H9 (cell line): ENCODE measurements at regions not wholly inside any gene's neighbourhood (a gene's known extent, or its start where the extent isn't known, plus 50 kb on each side); places are given as distances from the start of the nearest gene placed in this dataset.

ENCODE experiments used
- DNase-seq: peaks from one replicate; pipeline ENCODE4 v3.0.0-alpha.2; 2017
- H2AFZ ChIP-seq: one replicate; pipeline ENCODE4 v1.6.1; 2013; ENCODE audit warnings: mild to moderate bottlenecking, low read length, control low read depth, moderate library complexity
- H2AK5ac ChIP-seq: 2 replicates; pipeline ENCODE4 v1.6.1; 2013; ENCODE audit warnings: low read length, control low read depth, mixed read lengths; ENCODE audit not compliant: insufficient read length
- H2BK120ac ChIP-seq: one replicate; pipeline ENCODE4 v1.6.1; 2013; ENCODE audit warnings: low read depth, mild to moderate bottlenecking, low read length, control low read depth, inconsistent platforms; ENCODE audit not compliant: poor library complexity, severe bottlenecking
- H2BK12ac ChIP-seq: 2 replicates; pipeline ENCODE4 v1.6.1; 2013; ENCODE audit warnings: low read length, control low read depth, mixed read lengths, low read depth; ENCODE audit not compliant: insufficient read length
- H2BK15ac ChIP-seq: 2 replicates; pipeline ENCODE4 v1.6.1; 2013; ENCODE audit warnings: low read depth, low read length, control low read depth
- H2BK20ac ChIP-seq: one replicate; pipeline ENCODE4 v1.6.1; 2013; ENCODE audit warnings: low read depth, mild to moderate bottlenecking, low read length, control low read depth, inconsistent platforms; ENCODE audit not compliant: poor library complexity, severe bottlenecking
- H2BK5ac ChIP-seq: 2 replicates; pipeline ENCODE4 v1.6.1; 2013; ENCODE audit warnings: low read length, control low read depth, mixed read lengths; ENCODE audit not compliant: insufficient read length
- H3K14ac ChIP-seq: 2 replicates; pipeline ENCODE4 v1.6.1; 2013; ENCODE audit warnings: low read length, control low read depth; ENCODE audit not compliant: insufficient read depth
- H3K18ac ChIP-seq: 2 replicates; pipeline ENCODE4 v1.6.1; 2013; ENCODE audit warnings: low read depth, mild to moderate bottlenecking, mixed read lengths, low read length, control low read depth; ENCODE audit not compliant: insufficient read length
- H3K23ac ChIP-seq: 2 replicates; pipeline ENCODE4 v1.6.1; 2013; ENCODE audit warnings: low read length, control low read depth, mixed read lengths, low read depth; ENCODE audit not compliant: insufficient read length
- H3K23me2 ChIP-seq: 2 replicates; pipeline ENCODE4 v1.6.1; 2013; ENCODE audit warnings: low read depth, mild to moderate bottlenecking, mixed read lengths, low read length, control low read depth; ENCODE audit not compliant: insufficient read length, poor library complexity, severe bottlenecking
- H3K27ac ChIP-seq: 2 replicates; pipeline ENCODE4 v1.5.1; 2013; ENCODE audit warnings: low read length, control low read depth, mixed read lengths, low read depth; ENCODE audit not compliant: insufficient read length
- H3K27me3 ChIP-seq: 2 replicates; pipeline ENCODE4 v1.6.1; 2013; ENCODE audit warnings: low read length, control low read depth, inconsistent platforms; ENCODE audit not compliant: insufficient read depth
- H3K4ac ChIP-seq: 2 replicates; pipeline ENCODE4 v1.6.1; 2013; ENCODE audit warnings: low read depth, mild to moderate bottlenecking, control low read depth, inconsistent platforms, low read length, moderate library complexity
- H3K4me1 ChIP-seq: 2 replicates; pipeline ENCODE4 v1.6.1; 2013; ENCODE audit warnings: low read length, control low read depth, inconsistent platforms; ENCODE audit not compliant: insufficient read depth
- H3K4me2 ChIP-seq: 2 replicates; pipeline ENCODE4 v1.6.1; 2013; ENCODE audit warnings: low read length, control low read depth, mixed read lengths; ENCODE audit not compliant: insufficient read length, insufficient read depth
- H3K56ac ChIP-seq: 2 replicates; pipeline ENCODE4 v1.6.1; 2013; ENCODE audit warnings: low read depth, mild to moderate bottlenecking, mixed read lengths, low read length, control low read depth; ENCODE audit not compliant: insufficient read length
- H3K79me1 ChIP-seq: 2 replicates; pipeline ENCODE4 v1.6.1; 2013; ENCODE audit warnings: low read depth, mild to moderate bottlenecking, moderate library complexity, low read length, control low read depth, inconsistent platforms; ENCODE audit not compliant: insufficient read depth, poor library complexity, severe bottlenecking
- H3K79me2 ChIP-seq: 2 replicates; pipeline ENCODE4 v1.6.1; 2013; ENCODE audit warnings: low read length, control low read depth, inconsistent platforms; ENCODE audit not compliant: insufficient read depth
- H3K9ac ChIP-seq: 2 replicates; pipeline ENCODE4 v1.6.1; 2013; ENCODE audit warnings: low read length, control low read depth, mixed read lengths; ENCODE audit not compliant: insufficient read length; ENCODE audit errors: extremely low read depth
- H3K9me3 ChIP-seq: one replicate; pipeline ENCODE4 v1.6.1; 2013; ENCODE audit warnings: low read depth, low read length, inconsistent platforms; ENCODE audit not compliant: control insufficient read depth
- H3T11ph ChIP-seq: one replicate; pipeline ENCODE4 v1.6.1; 2013; ENCODE audit warnings: mild to moderate bottlenecking, low read length, control low read depth, inconsistent platforms
- H4K20me1 ChIP-seq: one replicate; pipeline ENCODE4 v1.6.1; 2013; ENCODE audit not compliant: control insufficient read depth, insufficient read length, insufficient read depth
- H4K5ac ChIP-seq: 2 replicates; pipeline ENCODE4 v1.6.1; 2013; ENCODE audit warnings: low read depth, mild to moderate bottlenecking, mixed read lengths, low read length, control low read depth; ENCODE audit not compliant: insufficient read length
- H4K8ac ChIP-seq: replicated peaks from 2 replicates; pipeline ENCODE4 v1.6.1; 2013; ENCODE audit warnings: low read length, control low read depth, mixed read lengths, low read depth; ENCODE audit not compliant: insufficient read length
- H4K91ac ChIP-seq: 2 replicates; pipeline ENCODE4 v1.6.1; 2013; ENCODE audit warnings: low read depth, mild to moderate bottlenecking, moderate library complexity, mixed read lengths, low read length, control low read depth; ENCODE audit not compliant: insufficient read length
- H3K27ac Mint-ChIP-seq, 3 experiments: 2 replicates in 2 of 3; 3 replicates in 1 of 3; pipeline ENCODE4 v1.8.0; 2020 to 2021; ENCODE audit warnings: mixed read lengths in 3 of 3, mild to moderate bottlenecking in 1 of 3, moderate library complexity in 1 of 3
- H3K27me3 Mint-ChIP-seq: 2 replicates; pipeline ENCODE4 v1.8.0; 2021; ENCODE audit warnings: low read depth, mild to moderate bottlenecking, moderate library complexity, mixed read lengths
- H3K36me3 Mint-ChIP-seq, 3 experiments: 2 replicates in 2 of 3; 3 replicates in 1 of 3; pipeline ENCODE4 v1.8.0; 2020 to 2021; ENCODE audit warnings: low read depth in 3 of 3, mixed read lengths in 3 of 3; ENCODE audit not compliant: insufficient read depth in 1 of 3
- H3K4me1 Mint-ChIP-seq, 2 experiments: 2 replicates each; pipeline ENCODE4 v1.8.0; 2020; ENCODE audit warnings: mixed read lengths in 2 of 2
- H3K4me3 Mint-ChIP-seq, 2 experiments: 2 replicates in 1 of 2; 3 replicates in 1 of 2; pipeline ENCODE4 v1.8.0; 2020 to 2021; ENCODE audit warnings: mild to moderate bottlenecking in 2 of 2, mixed read lengths in 2 of 2, moderate library complexity in 1 of 2
- H3K9me3 Mint-ChIP-seq, 2 experiments: 2 replicates in 1 of 2; 3 replicates in 1 of 2; pipeline ENCODE4 v1.8.0; 2020; ENCODE audit warnings: mild to moderate bottlenecking in 2 of 2, mixed read lengths in 2 of 2, moderate library complexity in 1 of 2
- whole genome bisulfite sequencing: extraction: QIAGEN DNeasy Blood & Tissue Kit; methylation state at CpG from one replicate; pipeline ENCODE4 v1.1.7; 2013; ENCODE audit warnings: missing lambda C conversion rate, low lambda C conversion rate, mixed read lengths; ENCODE audit not compliant: insufficient read length; ENCODE audit errors: extremely low coverage; 5-methylcytosine and 5-hydroxymethylcytosine counted together
- TF ChIP-seq, protein P1 (sequence below): fragments of 200-600 bp; sonication (generic); conservative IDR thresholded peaks from 3 replicates; pipeline ENCODE4 v1.8.0; 2021; ENCODE audit warnings: antibody characterized with exemption, mild to moderate bottlenecking

DNA sequence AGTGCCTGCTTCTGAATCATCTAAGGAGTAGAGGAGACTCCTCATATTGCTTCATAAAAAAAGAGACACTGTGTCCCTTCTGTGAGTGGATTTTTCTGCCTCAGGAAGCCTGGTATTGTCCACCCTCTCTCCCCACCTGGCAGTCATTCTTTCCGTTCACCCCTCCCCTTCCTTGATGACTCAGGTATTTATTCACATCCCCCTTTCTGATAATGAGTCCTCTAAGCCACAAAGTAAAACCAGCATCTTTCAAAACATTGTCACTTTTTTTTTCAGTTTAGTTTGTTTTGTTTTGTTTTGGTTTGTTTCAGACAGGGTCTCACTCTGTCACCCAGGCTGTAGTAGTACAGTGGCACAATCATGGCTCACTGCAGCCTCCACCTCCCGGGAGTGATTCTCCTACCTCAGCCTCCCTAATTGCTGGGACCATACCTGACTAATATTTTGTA is 65.2 kb upstream of the UBE2E1 start:
- H2BK12ac ChIP-seq = no peak overlapping the region
- peaks cover 20% of the 10 kb centered on the region for H3K4me1 ChIP-seq
- H3K9me3 ChIP-seq = no peaks in the 10 kb centered on the region
- Mint-ChIP-seq H3K36me3 (no peaks in the 10 kb centered on the region), H3K27ac (peak overlapping the region in 1 of 3 experiments; percentile 10; a peak in 1 of 7 replicates), H3K4me3 (no peak overlapping the region), H3K4me1 (peaks cover 58 to 67% of the 10 kb centered on the region in 2 experiments), H3K9me3 (no peaks in the 10 kb centered on the region; a peak in 2 of 5 replicates), H3K27me3 (peaks cover 52% of the 10 kb centered on the region)
- H4K5ac ChIP-seq = no peak overlapping the region
- no peak overlapping the region for H3K9ac ChIP-seq
- H4K20me1 ChIP-seq = no peaks in the 10 kb centered on the region
- H2BK15ac ChIP-seq = no peak overlapping the region
- no peak overlapping the region for H3K14ac ChIP-seq
- DNase-seq = no peak
- H2AK5ac ChIP-seq = no peak overlapping the region
- no peak overlapping the region for H3K23ac ChIP-seq
- no peak overlapping the region for H3K4ac ChIP-seq
- H4K8ac ChIP-seq = no peak overlapping the region
- H4K91ac ChIP-seq = no peak overlapping the region
- peaks cover 3% of the 10 kb centered on the region for H3K23me2 ChIP-seq
- H3K56ac ChIP-seq = no peak overlapping the region
- WGBS = no CpG with 5 or more reads among the region's 2 CpGs
- no peak overlapping the region for H2BK20ac ChIP-seq
- H2BK120ac ChIP-seq = no peak overlapping the region
- no peak overlapping the region for H3K4me2 ChIP-seq
- no peak overlapping the region for H3T11ph ChIP-seq
- H2AFZ ChIP-seq = no peak overlapping the region
- peaks cover 24% of the 10 kb centered on the region; the same call in 1 of the 2 replicates for H3K27me3 ChIP-seq
- H3K79me1 ChIP-seq = no peaks in the 10 kb centered on the region
- H3K27ac ChIP-seq = no peak overlapping the region
- no peak overlapping the region for H2BK5ac ChIP-seq
- no peaks in the 10 kb centered on the region for H3K79me2 ChIP-seq
- no peak overlapping the region for H3K18ac ChIP-seq
- TF ChIP-seq, protein P1, sequence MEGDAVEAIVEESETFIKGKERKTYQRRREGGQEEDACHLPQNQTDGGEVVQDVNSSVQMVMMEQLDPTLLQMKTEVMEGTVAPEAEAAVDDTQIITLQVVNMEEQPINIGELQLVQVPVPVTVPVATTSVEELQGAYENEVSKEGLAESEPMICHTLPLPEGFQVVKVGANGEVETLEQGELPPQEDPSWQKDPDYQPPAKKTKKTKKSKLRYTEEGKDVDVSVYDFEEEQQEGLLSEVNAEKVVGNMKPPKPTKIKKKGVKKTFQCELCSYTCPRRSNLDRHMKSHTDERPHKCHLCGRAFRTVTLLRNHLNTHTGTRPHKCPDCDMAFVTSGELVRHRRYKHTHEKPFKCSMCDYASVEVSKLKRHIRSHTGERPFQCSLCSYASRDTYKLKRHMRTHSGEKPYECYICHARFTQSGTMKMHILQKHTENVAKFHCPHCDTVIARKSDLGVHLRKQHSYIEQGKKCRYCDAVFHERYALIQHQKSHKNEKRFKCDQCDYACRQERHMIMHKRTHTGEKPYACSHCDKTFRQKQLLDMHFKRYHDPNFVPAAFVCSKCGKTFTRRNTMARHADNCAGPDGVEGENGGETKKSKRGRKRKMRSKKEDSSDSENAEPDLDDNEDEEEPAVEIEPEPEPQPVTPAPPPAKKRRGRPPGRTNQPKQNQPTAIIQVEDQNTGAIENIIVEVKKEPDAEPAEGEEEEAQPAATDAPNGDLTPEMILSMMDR = no peak
